ENCODE measurements at regions not wholly inside any gene's neighbourhood (a gene's known extent, or its start where the extent isn't known, plus 50 kb on each side); places are given as distances from the start of the nearest gene placed in this dataset.

GRCh38 chr12:98062464-98063245, 452.7 kb upstream of the TMPO start:
- no peak for DNase-seq (ENCODE audit: low spot score)

- DNase-seq (ENCODE audit: low spot score) = no peak
These were observed 450.9 kb upstream of the TMPO start for GRCh38 chr12:98064501-98064900.

GRCh38 chr12:98067795-98068194, 447.6 kb upstream of the TMPO start:
- no peak for DNase-seq (ENCODE audit: low spot score)

- no peak for DNase-seq (ENCODE audit: low spot score)
These were observed 441.8 kb upstream of the TMPO start for GRCh38 chr12:98073610-98074009.

- DNase-seq (ENCODE audit: low spot score) = no peak
These were observed 441.1 kb upstream of the TMPO start for GRCh38 chr12:98074286-98074685.

- DNase-seq (ENCODE audit: low spot score) = no peak
These were observed 431.0 kb upstream of the TMPO start for GRCh38 chr12:98084391-98084790.

GRCh38 chr12:98085046-98085755, 430.2 kb upstream of the TMPO start:
- no peak for DNase-seq (ENCODE audit: low spot score)

- no peak for DNase-seq (ENCODE audit: low spot score)
These were observed 424.7 kb upstream of the TMPO start for GRCh38 chr12:98090731-98091130.

- DNase-seq (ENCODE audit: low spot score) = no peak
These were observed 419.0 kb upstream of the TMPO start for GRCh38 chr12:98096436-98096835.

- DNase-seq (ENCODE audit: low spot score) = no peak
These were observed 409.2 kb upstream of the TMPO start for GRCh38 chr12:98106031-98106683.

- no peak for DNase-seq (ENCODE audit: low spot score)
These were observed 406.1 kb upstream of the TMPO start for GRCh38 chr12:98109266-98109665.

GRCh38 chr12:98110536-98110935, 404.9 kb upstream of the TMPO start:
- no peak for DNase-seq (ENCODE audit: low spot score)

- DNase-seq (ENCODE audit: low spot score) = no peak
These were observed 401.8 kb upstream of the TMPO start for GRCh38 chr12:98113548-98113947.

GRCh38 chr12:98121963-98122362, 393.4 kb upstream of the TMPO start:
- DNase-seq (ENCODE audit: low spot score) = no peak

GRCh38 chr12:98123021-98123461, 392.3 kb upstream of the TMPO start:
- DNase-seq (ENCODE audit: low spot score) = no peak

GRCh38 chr12:98126637-98127335, 388.6 kb upstream of the TMPO start:
- no peak for DNase-seq (ENCODE audit: low spot score)

- no peak for DNase-seq (ENCODE audit: low spot score)
These were observed 388.1 kb upstream of the TMPO start for GRCh38 chr12:98127336-98127679.

GRCh38 chr12:98127854-98128253, 387.5 kb upstream of the TMPO start:
- no peak for DNase-seq (ENCODE audit: low spot score)

GRCh38 chr12:98136544-98136943, 378.8 kb upstream of the TMPO start:
- DNase-seq (ENCODE audit: low spot score) = no peak

- no peak for DNase-seq (ENCODE audit: low spot score)
These were observed 378.1 kb upstream of the TMPO start for GRCh38 chr12:98137278-98137677.

GRCh38 chr12:98144953-98145352, 370.4 kb upstream of the TMPO start:
- DNase-seq (ENCODE audit: low spot score) = no peak

GRCh38 chr12:98146043-98146442, 369.3 kb upstream of the TMPO start:
- DNase-seq (ENCODE audit: low spot score) = no peak

- no peak for DNase-seq (ENCODE audit: low spot score)
These were observed 368.9 kb upstream of the TMPO start for GRCh38 chr12:98146487-98146886.
